Stomach smooth muscle (tissue), 2 donors: ENCODE measurements at regions not wholly inside any gene's neighbourhood (a gene's known extent, or its start where the extent isn't known, plus 50 kb on each side); places are given as distances from the start of the nearest gene placed in this dataset.

ENCODE experiments used
- H3K27ac ChIP-seq: one replicate; pipeline ENCODE4 v1.7.0; 2013; ENCODE audit warnings: mild to moderate bottlenecking, low read length, inconsistent platforms
- H3K27me3 ChIP-seq, 2 donors: one replicate each; pipeline ENCODE4 v1.7.0; 2013; ENCODE audit warnings: low read length in 2 of 2; ENCODE audit not compliant: insufficient read depth in 2 of 2, control insufficient read depth in 1 of 2
- H3K36me3 ChIP-seq, 2 donors: one replicate each; pipeline ENCODE4 v1.7.0; 2013; ENCODE audit warnings: low read length in 2 of 2; ENCODE audit not compliant: control insufficient read depth in 2 of 2, insufficient read depth in 2 of 2
- H3K4me1 ChIP-seq: one replicate; pipeline ENCODE4 v1.7.0; 2013; ENCODE audit warnings: low read length; ENCODE audit not compliant: control insufficient read depth, insufficient read depth
- H3K4me3 ChIP-seq, 2 donors: one replicate each; pipeline ENCODE4 v1.7.0; 2013; ENCODE audit warnings: low read length in 2 of 2
- H3K9ac ChIP-seq, 2 donors: one replicate each; pipeline ENCODE4 v1.7.0; 2013; ENCODE audit warnings: low read length in 2 of 2, mild to moderate bottlenecking in 1 of 2
- H3K9me3 ChIP-seq, 2 donors: one replicate each; pipeline ENCODE4 v1.7.0; 2013; ENCODE audit warnings: low read length in 2 of 2; ENCODE audit not compliant: control insufficient read depth in 2 of 2
- donor health status: healthy.
- donor health status: Pancreatic carcinoma.

- Histone ChIP-seq H3K9me3 (peaks cover 0 to 6% of the 10 kb centered on the region in 2 donors), H3K36me3 (no peaks in the 10 kb centered on the region), H3K27ac (no peak overlapping the region), H3K4me1 (no peaks in the 10 kb centered on the region), H3K4me3 (no peak overlapping the region), H3K9ac (no peak overlapping the region), H3K27me3 (no peaks in the 10 kb centered on the region)
Observed at GRCh38 chr12:125786143-125786542, 720.9 kb downstream of the AACS start.

GRCh38 chr12:125794401-125794800, 729.2 kb downstream of the AACS start:
- H3K9ac ChIP-seq = no peak overlapping the region

GRCh38 chr12:125797421-125798175, 732.4 kb downstream of the AACS start:
- Histone ChIP-seq H3K36me3 (no peaks in the 10 kb centered on the region), H3K9me3 (peaks cover 0 to 2% of the 10 kb centered on the region in 2 donors), H3K4me3 (no peak overlapping the region), H3K27ac (no peak overlapping the region), H3K4me1 (no peaks in the 10 kb centered on the region), H3K9ac (no peak overlapping the region), H3K27me3 (no peaks in the 10 kb centered on the region)

More at GRCh38 chr12:125794401-125794800, 729.2 kb downstream of the AACS start:
- peaks cover 0 to 5% of the 10 kb centered on the region in 2 donors for H3K9me3 ChIP-seq
- no peaks in the 10 kb centered on the region for H3K4me1 ChIP-seq
- no peaks in the 10 kb centered on the region for H3K36me3 ChIP-seq
- no peak overlapping the region for H3K4me3 ChIP-seq
- no peaks in the 10 kb centered on the region for H3K27me3 ChIP-seq
- no peak overlapping the region for H3K27ac ChIP-seq

GRCh38 chr12:125804660-125805059, 739.4 kb downstream of the AACS start:
- Histone ChIP-seq H3K4me3 (no peak overlapping the region), H3K4me1 (no peaks in the 10 kb centered on the region), H3K27ac (no peak overlapping the region), H3K9ac (no peak overlapping the region), H3K9me3 (no peaks in the 10 kb centered on the region), H3K36me3 (no peaks in the 10 kb centered on the region), H3K27me3 (no peaks in the 10 kb centered on the region)

GRCh38 chr12:125824276-125824675, 759.0 kb downstream of the AACS start:
- no peak overlapping the region for H3K9ac ChIP-seq
- no peak overlapping the region for H3K27ac ChIP-seq
- H3K4me3 ChIP-seq = no peak overlapping the region
- peaks cover 0 to 6% of the 10 kb centered on the region in 2 donors for H3K9me3 ChIP-seq
- H3K36me3 ChIP-seq = no peaks in the 10 kb centered on the region
- no peaks in the 10 kb centered on the region for H3K4me1 ChIP-seq
- H3K27me3 ChIP-seq = no peaks in the 10 kb centered on the region

GRCh38 chr12:125835852-125836251, 770.6 kb downstream of the AACS start:
- no peak overlapping the region for H3K9ac ChIP-seq
- H3K4me1 ChIP-seq = no peaks in the 10 kb centered on the region
- H3K27me3 ChIP-seq = no peaks in the 10 kb centered on the region
- no peak overlapping the region for H3K4me3 ChIP-seq
- no peaks in the 10 kb centered on the region for H3K36me3 ChIP-seq
- H3K9me3 ChIP-seq = no peaks in the 10 kb centered on the region
- H3K27ac ChIP-seq = no peak overlapping the region

- H3K27me3 ChIP-seq = no peaks in the 10 kb centered on the region
Observed at GRCh38 chr12:125836647-125837046, 771.4 kb downstream of the AACS start.

GRCh38 chr12:125841332-125841731, 776.1 kb downstream of the AACS start:
- no peaks in the 10 kb centered on the region for H3K36me3 ChIP-seq
- H3K9me3 ChIP-seq = no peaks in the 10 kb centered on the region
- no peak overlapping the region for H3K9ac ChIP-seq
- no peak overlapping the region for H3K4me3 ChIP-seq
- H3K4me1 ChIP-seq = no peaks in the 10 kb centered on the region
- no peak overlapping the region for H3K27ac ChIP-seq
- H3K27me3 ChIP-seq = peaks cover 0 to 2% of the 10 kb centered on the region in 2 donors

More at GRCh38 chr12:125836647-125837046, 771.4 kb downstream of the AACS start:
- no peak overlapping the region for H3K4me3 ChIP-seq
- no peak overlapping the region for H3K9ac ChIP-seq
- H3K4me1 ChIP-seq = no peaks in the 10 kb centered on the region
- H3K36me3 ChIP-seq = no peaks in the 10 kb centered on the region
- H3K27ac ChIP-seq = no peak overlapping the region
- H3K9me3 ChIP-seq = no peaks in the 10 kb centered on the region

- no peaks in the 10 kb centered on the region for H3K4me1 ChIP-seq
- no peaks in the 10 kb centered on the region for H3K27me3 ChIP-seq
- H3K9me3 ChIP-seq = no peaks in the 10 kb centered on the region
- H3K4me3 ChIP-seq = no peak overlapping the region
- no peaks in the 10 kb centered on the region for H3K36me3 ChIP-seq
- no peak overlapping the region for H3K27ac ChIP-seq
- no peak overlapping the region for H3K9ac ChIP-seq
Observed at GRCh38 chr12:125852116-125852515, 786.9 kb downstream of the AACS start.

- Histone ChIP-seq H3K9me3 (no peaks in the 10 kb centered on the region), H3K9ac (no peak overlapping the region), H3K27me3 (no peaks in the 10 kb centered on the region), H3K36me3 (no peaks in the 10 kb centered on the region), H3K4me1 (no peaks in the 10 kb centered on the region), H3K27ac (no peak overlapping the region), H3K4me3 (no peak overlapping the region)
Observed at GRCh38 chr12:125852679-125853078, 787.4 kb downstream of the AACS start.

GRCh38 chr12:125853670-125854069, 788.4 kb downstream of the AACS start:
- no peak overlapping the region for H3K4me3 ChIP-seq
- H3K36me3 ChIP-seq = no peaks in the 10 kb centered on the region
- no peak overlapping the region for H3K9ac ChIP-seq
- H3K27ac ChIP-seq = no peak overlapping the region
- no peaks in the 10 kb centered on the region for H3K4me1 ChIP-seq
- no peaks in the 10 kb centered on the region for H3K9me3 ChIP-seq
- H3K27me3 ChIP-seq = no peaks in the 10 kb centered on the region
